GM18498 (cell line): ENCODE measurements at regions not wholly inside any gene's neighbourhood (a gene's known extent, or its start where the extent isn't known, plus 50 kb on each side); places are given as distances from the start of the nearest gene placed in this dataset.

Experiments
- ATAC-seq: cut with Tn5 transposase; IDR thresholded peaks from one replicate; pipeline ENCODE4 v1.9.1; 2021; ENCODE audit warnings: mild to moderate bottlenecking, moderate library complexity; ENCODE audit not compliant: unreplicated experiment

DNA sequence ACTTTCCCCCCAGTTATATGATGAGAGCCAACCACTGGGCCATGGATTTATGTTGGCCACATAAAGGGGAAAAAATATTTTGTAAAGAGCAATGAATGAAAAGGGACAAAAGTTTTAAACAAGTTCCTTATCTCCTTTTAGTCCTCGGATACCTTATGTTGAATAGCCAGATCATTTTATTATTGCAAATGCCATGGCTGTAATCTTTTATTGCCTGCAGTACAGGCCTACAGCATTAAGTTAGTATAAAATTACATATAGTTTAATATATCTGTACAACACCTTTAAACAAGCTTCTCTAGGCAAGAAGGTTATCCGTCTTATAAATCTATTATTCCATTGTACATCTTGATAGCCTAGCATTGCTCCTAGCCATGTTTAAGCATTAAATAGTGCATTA lies 93.9 kb upstream of the SLC35B3 start:
- ATAC-seq: no peak

DNA sequence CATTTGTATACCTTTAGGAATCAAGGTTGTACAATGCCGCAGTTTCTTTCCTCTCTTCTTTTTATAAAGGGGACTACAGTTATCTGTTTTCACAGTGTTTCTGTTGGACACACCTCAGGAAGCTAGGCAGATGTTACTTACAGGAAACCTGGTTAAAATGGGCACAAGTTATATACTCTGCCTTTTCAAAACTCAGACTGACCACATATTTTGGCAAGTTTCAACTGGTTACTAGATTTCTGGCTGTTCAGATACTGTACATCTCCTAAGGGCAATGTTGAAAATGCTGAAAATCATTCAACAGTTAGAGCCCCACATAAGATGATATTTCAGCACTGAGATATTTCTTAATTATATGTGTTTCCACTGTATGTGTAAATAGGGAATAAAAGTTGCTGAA lies 92.5 kb upstream of the SLC35B3 start:
- no peak for ATAC-seq

DNA sequence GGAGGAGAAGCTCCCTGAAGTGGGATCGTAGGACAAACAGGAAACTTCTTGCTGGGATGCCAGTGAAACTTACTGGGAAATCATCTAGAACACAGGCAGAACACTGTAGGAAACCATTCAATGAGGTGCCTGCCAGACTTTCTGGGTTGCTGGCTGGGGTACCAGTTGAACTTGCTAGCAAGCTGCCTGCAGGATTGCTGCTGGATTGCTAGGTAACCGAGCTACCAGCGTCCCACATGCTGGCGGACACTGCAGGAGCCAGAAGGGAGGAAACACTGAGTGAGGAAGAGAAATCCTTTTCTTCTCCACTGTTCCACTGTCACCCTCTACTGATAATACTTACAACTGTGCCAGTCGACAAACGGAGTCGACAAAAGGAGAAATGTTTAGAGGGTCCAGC lies 91.3 kb upstream of the SLC35B3 start:
- no peak for ATAC-seq

DNA sequence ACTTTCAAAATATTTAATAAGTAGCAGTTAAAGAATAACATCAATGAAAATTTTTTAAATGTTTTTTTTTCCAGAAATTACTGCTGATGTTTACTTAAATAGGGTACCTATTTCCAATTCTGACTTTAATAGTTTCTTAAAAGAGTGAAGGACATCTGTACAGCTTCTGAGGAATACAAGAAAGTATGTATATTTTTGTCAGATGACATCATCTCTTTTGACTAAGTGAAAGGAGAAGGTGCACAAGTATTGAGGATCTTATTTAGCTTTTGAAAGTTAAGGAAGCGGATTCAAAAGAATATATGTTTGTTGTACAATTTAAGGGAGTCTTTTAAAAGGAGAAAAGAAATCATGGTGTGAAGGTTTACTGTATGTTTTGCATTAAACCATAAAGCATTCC lies 90.0 kb upstream of the SLC35B3 start:
- no peak for ATAC-seq

DNA sequence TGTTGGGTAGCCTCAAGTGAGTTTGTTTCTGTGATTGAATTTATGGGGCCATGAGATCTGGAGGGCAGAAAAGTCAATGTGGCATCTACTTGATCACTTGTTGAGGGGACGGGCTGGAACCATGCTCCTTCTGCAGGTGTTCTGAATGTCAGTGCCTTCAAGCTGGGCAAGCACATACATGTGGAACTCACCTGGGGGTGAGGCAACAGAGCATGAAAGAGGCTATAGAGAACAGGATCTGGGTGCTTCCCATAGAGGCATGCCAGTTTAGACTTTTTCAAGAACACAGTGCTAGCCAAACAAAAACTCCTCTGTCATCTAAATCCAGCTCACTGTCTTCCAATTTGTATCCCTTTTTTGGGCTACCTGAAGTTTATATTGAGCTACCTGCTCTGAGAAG lies 77.8 kb upstream of the SLC35B3 start:
- no peak for ATAC-seq

DNA sequence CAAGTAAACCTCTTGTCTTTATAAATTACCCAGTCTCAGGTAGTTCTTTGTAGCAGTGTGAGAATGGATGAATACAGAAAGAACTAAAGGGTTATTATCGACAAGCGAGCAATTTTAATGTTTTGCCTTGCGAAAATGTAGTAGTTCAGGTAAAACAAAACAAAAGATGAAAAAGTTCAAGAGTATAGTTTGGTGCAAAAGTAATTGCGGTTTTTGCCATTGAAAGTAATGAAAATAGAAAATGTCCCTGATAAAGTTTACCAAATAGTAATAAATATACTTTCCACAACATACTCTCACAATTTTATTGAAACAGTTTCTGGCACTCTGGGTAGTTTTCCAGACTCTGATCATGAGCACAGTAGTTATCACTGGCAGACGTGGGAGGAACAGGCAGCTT lies 71.9 kb upstream of the SLC35B3 start:
- no peak for ATAC-seq

DNA sequence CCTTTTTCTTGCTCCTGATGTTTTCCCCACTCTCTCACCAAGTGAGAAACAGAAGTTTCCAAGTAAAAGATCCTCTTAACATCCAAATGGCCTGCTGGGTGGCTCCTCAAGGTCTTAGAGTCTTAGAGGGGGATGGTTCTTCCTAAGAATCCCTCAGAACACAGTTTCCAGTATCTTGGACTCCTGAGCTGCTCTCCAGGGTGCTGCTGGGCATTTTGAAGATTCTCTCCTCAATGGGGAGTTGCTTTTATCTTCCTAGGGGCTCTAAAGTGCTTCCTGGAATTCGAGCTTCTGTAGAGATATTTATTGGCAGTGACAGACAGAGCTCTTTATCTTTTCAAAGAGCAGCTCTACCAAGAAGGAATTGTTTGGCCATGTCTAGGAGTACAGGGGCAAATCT lies 70.8 kb upstream of the SLC35B3 start:
- ATAC-seq: no peak

DNA sequence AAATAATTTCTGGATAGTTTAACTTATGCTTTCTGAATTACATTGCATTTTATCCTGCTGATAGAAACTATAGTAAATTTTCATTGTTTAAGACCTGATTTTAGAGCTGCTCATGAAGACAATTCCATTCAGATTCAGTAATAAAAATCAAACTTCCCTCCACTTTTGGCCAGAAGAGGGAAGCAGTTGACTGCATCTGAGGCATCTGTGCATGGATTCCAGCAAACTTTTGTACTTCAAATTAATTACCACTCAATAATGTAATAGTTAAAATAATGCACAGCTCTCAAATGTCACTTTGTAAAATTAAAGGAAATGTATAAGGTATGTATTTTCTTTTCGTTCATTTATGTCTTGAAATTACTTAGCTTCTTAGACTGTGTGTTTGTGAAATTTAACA lies 64.2 kb upstream of the SLC35B3 start:
- ATAC-seq: no peak

DNA sequence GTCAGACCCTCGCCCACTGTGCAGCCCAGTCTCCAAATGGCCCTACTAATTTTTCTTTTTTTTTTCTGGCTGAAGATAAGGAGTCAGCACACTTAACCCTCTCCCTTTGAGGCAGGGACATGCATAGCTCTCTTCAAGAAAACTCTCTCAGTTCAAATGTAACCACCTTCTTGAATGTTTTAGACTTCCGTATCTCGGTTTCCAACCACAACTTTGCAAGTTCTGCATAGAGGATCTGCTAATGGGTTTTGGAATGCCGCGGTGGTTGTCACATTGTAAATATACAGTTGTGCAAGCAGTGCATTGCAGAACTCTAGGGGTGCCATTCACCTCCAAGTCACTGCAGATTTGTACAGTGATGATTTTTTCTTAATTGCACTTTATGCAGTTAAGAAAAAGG lies 59.4 kb upstream of the SLC35B3 start:
- ATAC-seq: no peak

DNA sequence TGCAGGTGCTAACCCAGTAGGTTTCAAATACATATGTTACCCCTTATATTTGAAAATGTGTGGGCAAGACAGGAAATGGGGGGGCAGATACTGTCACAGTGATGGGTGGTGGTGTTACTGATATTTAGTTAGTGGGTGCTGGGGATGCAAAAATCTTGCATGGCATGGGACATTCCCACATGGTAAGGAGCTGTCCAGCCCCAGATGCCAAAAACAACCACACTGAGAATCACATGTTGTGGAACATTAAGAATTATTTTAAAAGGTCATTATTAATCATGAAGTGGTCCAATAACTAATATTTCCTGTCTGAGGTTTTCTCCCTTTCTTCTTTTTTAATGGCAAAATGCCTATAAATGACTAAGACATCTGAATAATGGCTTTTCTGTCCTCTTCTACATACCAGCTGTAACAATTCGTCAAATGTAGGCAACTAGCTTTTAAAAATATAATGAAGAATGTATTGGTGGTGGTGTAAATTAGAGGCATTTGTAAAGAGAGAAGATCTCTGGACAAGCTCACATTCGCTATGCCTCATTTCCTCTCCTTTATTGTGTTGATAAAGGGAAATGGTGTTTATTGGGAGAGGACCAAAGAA lies 57.3 kb upstream of the SLC35B3 start:
- no peak for ATAC-seq
